ENCODE measurements at regions not wholly inside any gene's neighbourhood (a gene's known extent, or its start where the extent isn't known, plus 50 kb on each side); places are given as distances from the start of the nearest gene placed in this dataset.

DNA sequence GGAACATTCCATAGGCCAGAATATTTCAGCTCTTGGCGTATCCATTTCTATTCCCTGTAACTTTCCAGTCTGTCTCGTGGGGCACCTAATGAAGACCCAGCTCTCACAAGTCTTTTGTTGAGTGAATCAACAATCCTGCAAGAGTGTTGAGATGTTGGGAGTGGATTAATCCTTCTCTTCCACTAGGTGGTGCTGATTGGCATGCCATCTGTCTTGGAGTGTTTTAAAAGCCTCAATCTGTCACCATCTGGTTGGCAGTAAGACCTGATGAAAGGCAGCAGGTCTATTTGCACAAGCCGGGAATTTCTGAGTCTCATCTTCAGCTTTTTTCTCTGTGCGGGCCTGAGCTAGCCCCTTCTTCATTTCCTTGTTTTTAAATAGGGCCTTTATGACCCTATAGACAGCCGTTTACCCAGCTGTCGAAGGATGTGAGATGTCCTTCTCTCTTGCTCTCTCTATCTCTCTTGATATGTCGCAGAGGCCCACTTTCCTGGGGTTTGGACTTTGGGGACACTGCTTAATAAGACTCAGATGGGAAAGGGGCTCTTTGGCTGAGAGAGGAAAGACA lies 180.5 kb downstream of the ZNF365 start:
- peak; percentile 73 for DNase-seq

DNA sequence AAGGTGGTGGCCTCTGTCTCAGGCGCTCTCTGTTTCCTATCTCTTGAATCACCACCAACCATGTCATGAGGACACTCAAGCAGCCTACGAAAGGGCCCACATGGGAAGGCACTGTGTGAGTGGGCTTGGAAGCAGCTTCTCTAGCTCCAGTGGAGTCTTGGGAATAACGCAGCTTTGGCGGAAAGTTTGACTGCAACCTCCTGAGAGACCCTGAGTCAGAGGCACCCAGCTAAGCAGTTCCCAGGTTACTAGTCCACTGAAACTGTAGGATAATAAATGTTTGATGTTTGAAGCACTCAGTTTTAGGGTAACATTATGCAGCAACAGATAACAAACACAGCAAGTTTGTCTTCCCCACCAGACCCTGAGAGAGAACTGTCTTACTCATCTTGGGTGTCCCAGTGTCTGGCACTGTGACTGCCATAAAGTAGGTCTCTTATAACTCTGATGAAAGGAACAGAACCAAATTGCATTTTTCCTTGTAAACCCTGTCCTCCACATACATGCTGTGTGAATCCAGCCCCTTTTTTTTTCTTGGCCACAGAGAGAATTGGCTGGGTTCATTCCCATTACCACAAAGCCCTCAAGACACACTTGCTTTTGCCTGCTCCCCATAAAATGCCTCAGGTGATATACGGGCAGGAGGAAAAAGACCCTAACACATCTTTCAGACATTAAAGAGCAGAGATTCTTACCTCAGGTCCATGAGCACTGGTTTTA lies 185.5 kb downstream of the ZNF365 start:
- no peak for DNase-seq

DNA sequence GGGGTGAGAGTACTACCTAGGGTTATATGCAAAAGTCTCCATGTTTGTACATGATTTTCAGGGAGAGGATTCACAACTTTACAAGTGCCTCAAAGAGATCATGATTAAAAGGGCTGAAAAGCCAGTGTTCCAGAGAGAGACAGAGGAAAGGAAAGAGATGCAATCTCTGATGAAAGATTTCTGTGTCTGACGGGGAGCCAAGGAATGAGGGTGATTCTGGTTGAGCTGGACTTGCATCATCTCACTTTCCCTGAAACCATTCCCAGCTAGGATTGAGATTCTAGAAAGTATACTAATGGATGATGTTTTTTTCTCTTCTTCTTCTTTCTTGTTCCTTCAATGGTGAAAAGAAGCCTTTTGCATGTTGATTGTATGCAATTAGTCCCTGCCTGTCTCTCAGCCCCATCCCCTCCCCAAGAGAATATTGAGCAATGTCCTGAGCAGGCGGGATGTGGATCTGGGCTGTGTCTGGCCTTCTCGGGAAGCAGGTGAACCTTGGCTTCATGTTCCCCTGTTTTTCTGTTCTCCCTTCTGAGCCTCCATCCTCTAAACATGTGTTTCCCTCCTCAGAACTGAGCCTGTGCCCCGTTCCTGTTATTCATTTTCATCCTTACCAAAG lies 186.1 kb downstream of the ZNF365 start:
- DNase-seq: no peak

DNA sequence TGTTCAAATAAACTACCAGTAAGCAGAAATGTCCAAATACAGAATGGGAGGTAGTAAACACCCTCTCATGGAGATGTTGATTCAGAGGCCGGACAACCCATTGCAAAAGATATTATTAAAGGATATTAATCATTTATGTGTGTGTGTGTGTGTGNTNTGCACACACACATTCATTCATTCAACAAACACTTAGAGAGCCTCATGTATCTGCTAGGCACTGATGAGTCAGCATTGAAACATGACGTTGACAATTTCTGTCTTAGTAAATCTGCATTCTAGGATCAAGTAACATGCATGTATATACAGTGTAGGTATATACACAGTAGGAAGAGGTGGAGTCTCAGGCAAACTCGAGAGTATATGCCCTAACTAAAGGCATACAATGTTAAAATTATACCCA lies 187.0 kb downstream of the ZNF365 start:
- DNase-seq: no peak

DNA sequence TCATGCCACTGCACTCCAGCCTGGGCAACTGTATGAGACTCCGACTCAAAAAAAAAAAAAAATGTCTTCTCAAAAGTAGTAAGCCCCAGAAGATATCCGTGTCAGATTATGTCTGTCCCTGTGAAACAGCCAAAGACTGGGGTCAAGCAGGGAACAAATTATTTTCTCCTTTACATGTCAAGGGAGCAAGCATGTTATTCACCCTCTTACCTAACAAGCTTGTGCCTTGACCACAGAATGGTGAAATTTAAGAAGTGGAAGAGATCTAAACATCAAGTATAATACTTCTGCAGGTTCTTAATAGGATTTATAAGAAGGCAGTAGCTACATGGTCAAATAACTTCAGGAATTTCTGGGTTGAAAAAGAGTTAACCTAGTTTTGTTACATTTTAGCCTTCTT lies 187.9 kb downstream of the ZNF365 start:
- DNase-seq: peak; percentile 33

DNA sequence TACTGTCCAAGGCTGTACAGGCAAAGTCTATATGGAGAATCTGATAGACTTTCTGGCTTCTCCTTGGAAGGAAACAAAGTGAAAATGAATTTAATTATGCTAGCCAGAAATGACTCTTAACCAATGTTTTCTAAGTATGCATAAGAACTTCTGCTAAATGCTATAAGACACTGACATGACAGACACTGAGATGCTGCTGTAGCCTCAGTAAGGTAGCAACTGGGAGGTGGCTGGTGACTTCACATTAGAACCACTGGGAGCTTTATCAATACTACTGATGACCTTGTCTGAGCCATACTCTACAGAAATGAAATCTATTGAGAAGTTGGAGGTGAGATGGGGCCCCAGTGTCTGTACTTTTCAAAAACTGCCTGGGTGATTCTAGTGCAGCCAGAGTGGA lies 188.6 kb downstream of the ZNF365 start:
- DNase-seq: no peak

DNA sequence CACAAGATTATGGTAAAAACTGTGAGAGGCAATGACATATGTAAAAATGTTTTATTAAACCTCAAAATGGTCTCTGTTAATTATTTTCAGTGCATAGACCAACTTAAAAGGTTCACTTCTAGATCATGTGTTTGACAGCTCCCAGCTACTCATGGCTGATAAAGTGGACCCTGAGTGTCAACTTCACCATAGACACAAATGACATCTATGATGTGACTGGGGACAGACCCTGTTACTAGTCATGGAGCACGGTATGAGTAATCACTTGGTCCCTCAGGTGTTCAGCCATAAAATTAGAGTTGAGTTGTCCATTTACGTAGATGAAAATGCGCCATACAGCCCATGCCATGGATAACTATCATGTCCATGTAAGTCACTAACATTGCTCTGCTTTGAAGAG lies 199.8 kb downstream of the ZNF365 start:
- no peak for DNase-seq

DNA sequence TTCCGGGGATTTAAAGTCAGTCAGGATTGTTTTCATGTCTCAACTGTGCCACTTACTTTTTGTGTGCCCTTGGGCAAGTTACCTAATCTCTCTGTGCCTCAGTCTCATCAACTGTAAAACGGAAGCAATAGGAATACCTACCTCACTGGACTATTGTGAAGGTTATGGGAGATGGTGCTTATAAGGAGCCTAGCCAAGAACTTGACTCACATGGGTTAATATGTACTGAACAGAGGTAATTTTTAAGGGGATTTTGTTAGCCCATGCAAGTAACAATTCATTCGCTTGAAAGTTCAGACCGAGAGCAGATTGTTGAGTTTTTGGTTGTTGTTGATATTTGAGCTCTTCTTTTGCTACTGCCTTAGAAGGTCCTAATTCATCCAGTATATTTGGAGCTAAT lies 202.9 kb downstream of the ZNF365 start:
- DNase-seq: no peak

DNA sequence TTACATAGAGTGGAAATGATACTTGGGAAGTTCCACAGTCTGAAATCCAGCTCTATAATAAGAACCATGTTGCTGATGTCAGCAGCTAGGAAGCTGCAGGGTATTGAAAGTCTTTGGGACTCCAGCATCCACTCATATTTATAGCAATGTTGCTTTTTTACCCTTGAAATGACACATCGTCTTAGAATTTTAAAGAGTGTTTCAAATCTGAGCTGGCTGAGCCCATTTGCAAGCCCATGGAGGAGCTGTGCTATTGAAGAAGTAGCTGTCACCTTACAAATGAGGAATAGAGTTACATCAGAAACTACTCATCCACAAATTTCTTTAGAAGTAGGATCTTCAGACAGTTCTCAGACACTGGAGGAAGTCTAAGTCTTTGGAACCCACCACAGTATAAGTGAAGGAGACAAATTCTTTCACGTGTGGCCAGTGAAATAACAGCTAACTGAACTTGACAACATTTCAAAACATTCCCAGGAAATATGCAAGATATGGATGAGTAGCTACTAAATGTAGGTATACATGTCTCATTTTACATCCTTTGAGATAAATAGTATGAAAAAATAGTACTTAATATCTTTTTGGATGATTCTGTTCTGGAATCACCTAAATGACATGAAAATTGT lies 203.6 kb downstream of the ZNF365 start:
- peak; percentile 44 for DNase-seq

DNA sequence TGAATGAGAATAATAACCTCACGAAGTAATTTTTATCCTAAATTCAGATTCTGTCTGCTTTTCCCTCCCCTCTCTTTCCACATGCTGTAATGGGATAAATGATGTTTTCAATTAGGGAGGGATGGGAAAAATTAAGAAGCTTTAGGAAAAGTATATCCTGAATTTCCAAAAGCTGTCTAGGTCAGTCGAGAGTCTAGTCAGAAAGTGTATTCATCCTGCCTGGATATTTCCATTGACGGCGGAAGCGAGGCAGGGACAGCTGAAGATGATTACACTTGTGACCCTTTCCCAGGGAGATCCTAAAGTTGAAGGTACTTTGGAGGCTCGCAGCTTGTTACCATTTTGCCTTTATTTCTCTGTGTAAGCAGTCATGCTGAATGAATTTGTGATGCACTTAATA lies 204.1 kb downstream of the ZNF365 start:
- no peak for DNase-seq

DNA sequence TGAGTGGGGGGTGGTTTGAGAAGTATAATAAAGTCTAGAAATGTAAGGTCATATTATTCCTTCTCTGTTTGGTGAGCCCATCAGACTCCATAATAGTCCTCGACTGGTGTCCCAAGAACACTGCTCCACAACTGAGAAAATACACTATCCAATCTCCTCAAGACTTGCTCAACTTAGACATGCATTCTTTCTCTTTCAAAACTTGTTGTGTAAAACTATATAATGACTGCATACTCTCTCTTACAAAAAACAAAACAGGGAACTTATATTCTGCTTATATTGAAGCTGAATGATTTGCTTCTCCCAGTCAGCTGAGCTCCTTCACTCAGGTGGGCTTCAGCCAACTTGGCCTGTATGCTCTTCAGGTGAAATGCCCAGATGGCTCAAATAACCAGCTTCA lies 204.7 kb downstream of the ZNF365 start:
- DNase-seq: peak; percentile 83

DNA sequence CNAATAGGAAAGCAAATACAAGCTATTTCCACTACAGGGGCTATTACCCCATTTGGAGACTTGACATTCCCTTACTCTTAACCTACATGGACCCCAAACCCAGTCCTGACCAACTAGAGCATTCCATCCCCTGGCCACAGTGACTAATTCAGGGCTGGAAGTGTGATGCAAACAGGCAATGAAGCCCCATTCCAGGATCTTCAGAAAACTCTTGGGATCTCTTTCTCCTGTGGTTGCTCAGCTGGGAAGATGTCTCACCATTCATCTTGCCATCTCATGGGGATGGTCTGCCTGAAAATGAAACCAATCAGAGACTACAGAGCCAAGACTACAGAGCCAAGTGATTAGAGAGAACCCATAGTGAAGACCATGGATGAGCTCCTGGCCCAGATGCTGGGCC lies 206.2 kb downstream of the ZNF365 start:
- no peak for DNase-seq

DNA sequence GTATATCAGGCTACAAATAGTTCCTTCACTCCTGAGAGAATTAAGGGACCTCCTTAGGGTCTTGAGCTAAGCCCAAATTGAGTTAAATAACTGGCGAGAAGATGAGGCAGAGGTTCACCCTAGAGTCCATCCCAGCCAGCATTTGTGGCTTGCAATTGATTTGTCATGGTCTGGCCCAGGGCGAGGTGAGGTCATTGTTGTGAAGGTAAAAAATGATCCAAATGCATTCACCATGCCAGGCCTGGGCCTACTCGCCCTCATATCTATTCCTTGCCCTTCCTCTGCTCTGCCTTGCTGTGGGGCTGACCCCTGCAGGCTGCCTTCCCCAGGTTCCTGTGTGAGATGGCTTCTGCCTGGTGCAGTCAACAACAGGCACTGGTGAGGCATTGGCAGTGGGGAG lies 207.2 kb downstream of the ZNF365 start:
- DNase-seq: no peak

DNA sequence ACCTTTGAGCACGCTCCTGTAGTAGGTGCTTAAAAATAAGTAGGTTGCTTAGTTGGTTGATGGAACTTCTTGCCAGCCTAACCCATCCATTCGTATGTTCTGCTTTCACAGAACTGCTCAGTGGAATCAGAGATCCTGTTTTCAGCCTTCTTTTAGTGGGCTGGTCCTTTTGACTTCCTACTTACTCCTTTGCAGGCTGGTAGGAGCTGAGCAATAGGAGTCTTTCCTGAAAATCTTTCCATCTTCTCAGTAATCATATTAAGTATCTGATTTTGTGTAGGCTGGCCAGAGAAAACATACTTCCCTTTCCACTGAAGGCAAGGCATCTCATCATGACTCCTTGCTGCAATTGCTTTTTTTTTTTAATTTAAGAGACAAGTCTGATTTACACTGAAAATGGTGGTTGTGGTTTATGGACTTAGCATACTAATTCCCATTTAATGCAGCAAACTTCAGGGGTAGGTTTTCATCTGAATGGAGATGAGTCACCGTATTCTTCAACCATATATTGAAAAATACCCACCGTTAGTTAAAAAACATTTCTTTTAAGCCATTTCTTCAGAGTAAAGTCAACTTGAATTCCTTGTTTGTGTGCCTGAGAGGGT lies 208.0 kb downstream of the ZNF365 start:
- peak; percentile 85 for DNase-seq

DNA sequence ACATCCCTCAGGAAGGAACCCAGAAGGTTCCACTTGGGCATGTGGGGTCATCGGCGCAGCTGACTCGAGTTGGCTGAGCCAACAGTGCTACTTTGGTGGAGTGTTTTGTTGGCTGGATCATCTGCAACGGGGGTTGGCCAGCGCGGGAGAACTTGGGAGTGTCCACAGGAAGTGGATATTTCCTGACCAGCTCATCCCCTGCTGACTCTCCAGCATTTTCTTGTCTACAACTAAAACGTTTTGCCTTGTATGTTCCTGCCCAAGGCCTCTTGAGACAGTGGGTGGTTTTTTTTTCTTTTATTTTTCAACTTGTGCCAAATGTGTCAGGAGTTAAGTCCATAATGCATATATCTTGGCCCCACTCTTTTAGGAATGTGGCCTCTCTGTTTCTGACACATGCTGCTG lies 208.6 kb downstream of the ZNF365 start:
- peak; percentile 91 for DNase-seq

DNA sequence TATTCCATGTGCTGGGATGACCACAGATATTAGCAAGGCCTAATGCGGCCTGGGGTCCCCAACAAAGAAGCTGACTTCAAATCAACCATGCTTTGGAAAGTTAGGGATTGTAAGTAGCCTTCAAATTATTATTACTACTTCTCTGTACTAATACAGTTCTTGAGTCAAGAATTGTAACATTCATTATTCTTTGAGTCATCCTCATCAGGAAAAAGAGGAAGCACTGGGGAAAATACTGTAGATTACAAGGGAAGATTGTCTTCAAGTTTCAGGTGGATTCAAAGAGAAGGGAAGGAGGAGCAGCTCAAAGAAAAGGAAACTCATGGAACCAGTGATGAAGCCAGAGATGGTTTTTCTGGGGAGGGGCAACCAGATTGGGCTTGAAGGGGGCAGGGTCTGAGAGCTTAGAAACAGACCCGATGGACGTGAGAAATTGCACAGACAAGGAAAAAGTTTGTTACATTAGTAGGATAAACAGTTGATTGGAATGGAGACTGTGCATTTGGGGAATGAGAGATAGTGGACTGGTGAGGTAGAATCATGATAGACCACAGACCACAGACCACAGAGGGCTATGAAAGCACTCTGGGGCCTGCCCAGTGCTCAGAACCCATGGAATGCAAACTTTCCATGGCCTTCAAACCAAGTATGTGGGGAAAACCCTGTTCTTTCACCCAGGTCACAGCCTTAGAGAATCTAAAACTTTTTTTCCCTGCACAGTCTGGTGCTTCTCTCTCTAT lies 209.9 kb downstream of the ZNF365 start:
- DNase-seq: peak; percentile 76

DNA sequence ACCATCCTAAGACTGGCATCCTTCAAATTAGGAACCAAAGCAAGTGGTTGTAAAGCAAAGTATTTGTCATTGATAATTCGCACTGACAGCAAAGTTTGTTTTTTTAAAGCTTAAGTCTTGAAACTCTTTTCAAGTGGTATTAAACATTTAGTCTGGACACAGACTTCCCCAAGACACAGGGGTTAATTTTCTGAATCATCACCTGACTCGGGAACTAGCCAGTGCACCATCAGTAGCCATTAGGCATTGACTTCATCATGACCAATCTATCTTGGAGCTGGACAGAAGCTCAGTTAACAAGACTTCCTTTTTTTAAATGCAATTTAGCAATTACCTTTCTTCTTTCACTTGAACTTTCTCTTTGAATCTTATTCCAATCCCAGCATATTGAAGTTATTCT lies 210.6 kb downstream of the ZNF365 start:
- peak; percentile 65 for DNase-seq

DNA sequence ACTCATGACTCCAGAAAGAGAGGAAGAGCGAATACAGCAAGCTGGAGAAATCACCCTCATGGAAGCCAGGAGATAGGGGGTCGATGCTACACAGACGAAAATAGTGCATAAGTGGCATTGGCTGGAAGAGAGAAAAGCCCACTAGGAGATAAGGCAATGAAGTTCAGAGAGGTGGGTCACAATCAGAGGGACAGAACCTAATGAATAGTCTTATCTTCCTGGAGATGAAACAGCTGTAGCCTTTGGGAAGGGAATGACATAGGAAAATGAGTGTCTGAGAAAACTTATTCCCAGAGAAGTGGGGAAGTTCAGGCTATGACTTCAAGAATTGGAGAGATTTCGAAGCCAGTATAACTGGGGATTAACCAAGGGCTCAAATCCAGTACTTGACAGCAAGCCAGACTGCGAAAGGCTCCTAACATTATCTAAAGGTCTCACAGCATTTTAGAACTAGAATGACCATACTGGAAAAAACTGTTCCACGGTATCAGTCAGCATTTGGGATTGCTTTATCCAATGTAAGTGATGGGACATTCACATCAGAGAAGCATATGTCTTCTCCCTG lies 211.1 kb downstream of the ZNF365 start:
- no peak for DNase-seq

DNA sequence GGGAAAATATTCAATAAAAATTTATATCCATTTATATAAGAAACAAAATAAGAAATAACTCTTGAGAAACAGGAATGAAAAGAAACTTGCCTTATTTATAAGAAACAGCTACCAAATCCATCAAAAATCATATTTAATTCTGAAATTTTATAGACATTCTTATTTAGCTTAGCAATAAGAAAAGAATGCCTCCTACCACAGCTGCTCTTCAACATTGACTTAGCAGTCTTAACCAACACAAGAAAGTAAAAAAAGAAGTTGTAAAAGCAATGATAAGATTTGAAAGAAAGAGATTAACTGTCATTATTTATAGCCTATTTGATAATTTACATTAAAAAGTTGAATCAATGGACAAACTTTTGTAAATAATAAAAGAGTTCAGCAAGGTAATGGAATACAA lies 212.8 kb downstream of the ZNF365 start:
- no peak for DNase-seq

DNA sequence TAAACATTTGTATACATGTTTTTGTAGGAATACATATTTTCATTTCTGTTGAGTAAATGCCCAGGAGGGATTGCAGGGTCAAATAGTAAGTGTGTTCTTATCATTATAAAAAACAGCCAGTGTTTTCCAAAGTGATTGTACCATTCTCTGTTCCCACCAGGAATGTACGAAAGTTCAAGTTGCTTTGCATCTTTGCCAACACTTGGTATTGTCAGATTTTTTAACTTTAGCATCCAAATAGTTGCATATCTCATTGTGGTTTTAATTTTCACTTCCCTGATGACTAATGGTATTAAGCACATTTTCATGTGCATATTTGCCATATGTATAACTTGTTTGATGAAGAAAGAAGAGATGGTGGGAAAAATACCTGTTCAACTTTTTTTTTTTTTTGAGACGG lies 213.9 kb downstream of the ZNF365 start:
- DNase-seq: no peak

DNA sequence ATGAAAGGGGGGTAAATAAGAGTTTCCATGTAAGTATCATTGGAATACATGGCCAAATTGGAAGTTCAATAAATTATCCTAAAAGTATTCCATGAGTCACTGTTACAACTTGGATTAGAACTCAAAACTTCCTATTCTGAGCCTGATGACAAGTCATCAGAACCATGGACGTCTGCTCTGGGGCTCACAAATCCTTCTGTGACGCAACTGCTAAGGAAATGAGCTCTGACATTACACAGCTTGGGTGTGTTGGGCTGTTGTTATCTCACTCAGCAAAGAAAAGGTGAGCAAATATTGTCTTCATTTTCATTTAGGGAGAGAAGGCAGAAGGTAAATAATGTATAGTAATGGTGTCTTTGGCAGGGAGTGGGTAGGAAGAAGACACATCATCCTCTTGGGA lies 214.8 kb upstream of the ADO start:
- peak; percentile 51 for DNase-seq

DNA sequence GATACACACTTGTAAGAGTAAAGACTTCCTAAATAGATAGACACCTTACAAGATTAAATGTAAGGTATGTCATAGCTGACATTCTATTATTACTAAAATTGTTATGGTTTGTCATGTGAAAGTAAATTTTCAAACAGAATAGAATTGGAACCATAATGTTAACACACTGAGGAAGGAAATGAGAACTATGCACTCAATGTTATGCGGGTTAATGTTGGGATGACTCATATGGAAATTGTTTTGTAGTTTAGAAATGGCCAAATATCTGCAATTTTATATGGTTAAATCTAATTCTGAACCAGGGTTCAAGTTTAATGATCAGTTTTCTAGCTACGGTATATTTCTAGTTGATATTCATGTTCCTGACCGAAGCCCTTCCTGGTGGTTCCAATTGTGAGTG lies 214.2 kb upstream of the ADO start:
- peak; percentile 59 for DNase-seq

DNA sequence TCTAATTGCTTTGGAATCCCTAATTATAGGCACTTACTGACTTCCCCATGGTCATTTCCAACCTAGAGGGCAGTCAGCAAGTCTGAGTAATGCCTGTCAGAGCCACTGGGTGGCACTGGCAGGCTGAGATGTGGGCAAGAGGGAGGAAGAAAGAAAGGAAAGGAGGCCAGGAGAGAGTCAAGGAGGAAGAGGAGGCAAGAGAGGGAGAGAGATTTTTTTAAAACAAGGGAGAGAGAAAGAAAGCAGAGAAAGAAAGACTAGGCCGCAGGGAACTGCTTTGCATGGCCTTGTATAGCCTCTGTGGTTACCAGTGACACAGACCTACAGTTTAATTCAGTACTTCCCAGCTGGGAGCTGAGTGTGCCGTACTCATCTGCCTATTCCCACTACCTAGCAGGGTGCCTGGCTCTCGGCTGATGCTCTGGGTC lies 210.4 kb upstream of the ADO start:
- peak; percentile 76 for DNase-seq

All from inflammatory macrophage treated with lipopolysaccharide for 4 hours (primary cell).